Neural crest cell (in vitro differentiated cells): ENCODE measurements at regions not wholly inside any gene's neighbourhood (a gene's known extent, or its start where the extent isn't known, plus 50 kb on each side); places are given as distances from the start of the nearest gene placed in this dataset.

ENCODE experiments used
- DNase-seq: peaks from one replicate; pipeline ENCODE4 v3.0.0; 2021; ENCODE audit warnings: low read depth, mixed read lengths, low spot score
- H3K27ac Mint-ChIP-seq: one replicate; pipeline ENCODE4 v1.8.0; 2021; ENCODE audit warnings: mild to moderate bottlenecking, mixed read lengths; ENCODE audit not compliant: unreplicated experiment
- H3K27me3 Mint-ChIP-seq: 2 replicates; pipeline ENCODE4 v1.8.0; 2021; ENCODE audit warnings: low read depth, mild to moderate bottlenecking, mixed read lengths
- H3K36me3 Mint-ChIP-seq: 2 replicates; pipeline ENCODE4 v1.8.0; 2021; ENCODE audit warnings: low read depth, mild to moderate bottlenecking, mixed read lengths
- H3K4me1 Mint-ChIP-seq: 2 replicates; pipeline ENCODE4 v1.8.0; 2021; ENCODE audit warnings: mixed read lengths
- H3K4me3 Mint-ChIP-seq: one replicate; pipeline ENCODE4 v1.8.0; 2021; ENCODE audit warnings: mild to moderate bottlenecking, mixed read lengths
- H3K9me3 Mint-ChIP-seq: 2 replicates; pipeline ENCODE4 v1.8.0; 2021; ENCODE audit warnings: mixed read lengths
- TF ChIP-seq, protein P1 (sequence below): fragments of 200-600 bp; sonication (generic); conservative IDR thresholded peaks from 2 replicates; pipeline ENCODE4 v1.5.0; 2021; ENCODE audit warnings: antibody characterized with exemption, mild to moderate bottlenecking

DNA sequence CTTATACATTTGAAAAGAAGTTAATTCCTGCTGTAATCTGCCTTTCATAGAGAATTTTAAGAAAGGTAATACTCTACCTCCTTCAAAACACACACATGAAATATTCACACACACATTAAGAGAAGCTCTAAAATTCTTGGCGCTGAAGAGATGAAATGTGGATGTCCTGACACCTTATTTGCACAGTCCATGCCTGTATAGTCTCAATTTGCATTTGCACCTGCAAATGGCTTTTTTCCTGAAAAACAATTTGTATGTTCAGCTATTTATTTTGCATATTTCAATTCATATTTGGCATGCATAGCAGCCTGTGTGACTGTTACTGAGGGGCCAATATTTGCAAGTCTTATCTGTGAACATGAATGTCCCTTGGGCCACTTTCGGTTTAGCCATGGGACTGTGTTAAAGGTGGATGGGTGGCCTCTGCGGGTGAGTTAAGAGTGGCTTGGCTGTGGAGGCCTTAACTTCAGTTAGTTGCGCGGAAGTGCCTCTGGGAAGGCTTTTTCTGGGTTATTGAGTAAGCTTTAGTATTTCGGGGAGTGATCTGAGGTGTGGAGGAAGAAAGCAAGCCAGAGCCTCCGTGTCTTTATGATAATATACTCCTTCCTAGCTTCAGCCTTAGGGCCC, 443.3 kb upstream of the FAT1 start:
- Mint-ChIP-seq H3K27me3 (no peaks in the 10 kb centered on the region), H3K27ac (no peak overlapping the region), H3K9me3 (no peaks in the 10 kb centered on the region), H3K4me3 (no peak overlapping the region), H3K36me3 (no peaks in the 10 kb centered on the region), H3K4me1 (peaks cover 13% of the 10 kb centered on the region)
- no peak for DNase-seq
- TF ChIP-seq, protein P1, sequence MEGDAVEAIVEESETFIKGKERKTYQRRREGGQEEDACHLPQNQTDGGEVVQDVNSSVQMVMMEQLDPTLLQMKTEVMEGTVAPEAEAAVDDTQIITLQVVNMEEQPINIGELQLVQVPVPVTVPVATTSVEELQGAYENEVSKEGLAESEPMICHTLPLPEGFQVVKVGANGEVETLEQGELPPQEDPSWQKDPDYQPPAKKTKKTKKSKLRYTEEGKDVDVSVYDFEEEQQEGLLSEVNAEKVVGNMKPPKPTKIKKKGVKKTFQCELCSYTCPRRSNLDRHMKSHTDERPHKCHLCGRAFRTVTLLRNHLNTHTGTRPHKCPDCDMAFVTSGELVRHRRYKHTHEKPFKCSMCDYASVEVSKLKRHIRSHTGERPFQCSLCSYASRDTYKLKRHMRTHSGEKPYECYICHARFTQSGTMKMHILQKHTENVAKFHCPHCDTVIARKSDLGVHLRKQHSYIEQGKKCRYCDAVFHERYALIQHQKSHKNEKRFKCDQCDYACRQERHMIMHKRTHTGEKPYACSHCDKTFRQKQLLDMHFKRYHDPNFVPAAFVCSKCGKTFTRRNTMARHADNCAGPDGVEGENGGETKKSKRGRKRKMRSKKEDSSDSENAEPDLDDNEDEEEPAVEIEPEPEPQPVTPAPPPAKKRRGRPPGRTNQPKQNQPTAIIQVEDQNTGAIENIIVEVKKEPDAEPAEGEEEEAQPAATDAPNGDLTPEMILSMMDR = no peak

DNA sequence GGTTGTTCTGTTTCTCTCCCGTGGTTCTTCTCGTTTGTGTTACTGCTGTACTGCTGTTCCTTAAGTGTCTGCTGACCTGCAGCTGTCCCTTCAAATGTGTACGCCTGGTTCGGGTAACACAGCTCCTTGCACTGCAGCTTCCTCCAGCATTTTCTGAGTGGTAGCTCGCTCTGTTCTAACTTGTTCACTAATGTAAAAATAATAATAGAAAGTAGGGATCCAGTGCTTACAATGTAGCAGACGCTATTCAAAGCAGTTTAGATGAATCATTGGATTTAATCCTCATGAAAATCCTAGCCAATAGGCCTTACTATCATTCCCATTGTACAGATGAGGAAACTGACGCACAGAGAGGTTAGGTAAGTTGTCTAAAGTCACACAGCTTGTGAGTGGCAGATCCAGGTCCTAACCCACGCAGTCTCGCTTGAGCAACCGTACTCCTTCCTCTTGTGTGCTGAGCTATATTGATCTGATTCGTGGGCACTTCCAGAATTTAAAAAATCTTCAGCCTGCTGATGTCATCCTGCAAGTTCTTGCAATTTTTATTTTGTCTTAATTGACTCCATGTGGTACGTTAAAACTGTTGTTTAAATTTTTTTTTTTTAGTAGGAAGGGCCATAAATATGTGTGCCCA, 448.2 kb upstream of the FAT1 start:
- no peak for DNase-seq
- Mint-ChIP-seq H3K27me3 (no peaks in the 10 kb centered on the region), H3K4me3 (no peak overlapping the region), H3K27ac (no peak overlapping the region), H3K4me1 (peaks cover 15% of the 10 kb centered on the region), H3K9me3 (no peaks in the 10 kb centered on the region), H3K36me3 (no peaks in the 10 kb centered on the region)
- TF ChIP-seq, protein P1 = no peak

DNA sequence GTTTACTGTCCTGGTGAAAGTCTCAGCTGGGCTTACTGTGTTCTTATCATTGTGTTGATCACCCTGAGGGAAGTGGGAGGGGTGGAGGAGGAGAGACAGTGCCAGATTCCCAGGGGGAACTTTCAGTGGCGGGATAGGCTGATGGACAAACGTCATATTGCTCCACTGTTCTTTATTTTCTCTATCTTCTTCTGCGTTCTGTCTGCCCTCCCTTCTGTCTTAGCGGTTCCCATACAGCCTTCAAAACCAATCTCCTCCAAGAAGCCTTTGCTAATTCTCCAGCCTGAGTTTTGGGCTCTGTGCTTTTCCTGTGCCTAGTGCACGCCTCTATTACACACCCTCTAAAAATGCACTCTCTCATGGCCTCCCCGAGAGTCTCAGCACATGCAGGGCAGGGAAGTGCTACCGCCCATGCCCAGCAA, 448.7 kb upstream of the FAT1 start:
- Mint-ChIP-seq H3K27ac (no peak overlapping the region), H3K27me3 (no peaks in the 10 kb centered on the region), H3K4me1 (peaks cover 11% of the 10 kb centered on the region), H3K4me3 (no peak overlapping the region), H3K36me3 (no peaks in the 10 kb centered on the region), H3K9me3 (no peaks in the 10 kb centered on the region)
- TF ChIP-seq, protein P1 = no peak
- DNase-seq = no peak

DNA sequence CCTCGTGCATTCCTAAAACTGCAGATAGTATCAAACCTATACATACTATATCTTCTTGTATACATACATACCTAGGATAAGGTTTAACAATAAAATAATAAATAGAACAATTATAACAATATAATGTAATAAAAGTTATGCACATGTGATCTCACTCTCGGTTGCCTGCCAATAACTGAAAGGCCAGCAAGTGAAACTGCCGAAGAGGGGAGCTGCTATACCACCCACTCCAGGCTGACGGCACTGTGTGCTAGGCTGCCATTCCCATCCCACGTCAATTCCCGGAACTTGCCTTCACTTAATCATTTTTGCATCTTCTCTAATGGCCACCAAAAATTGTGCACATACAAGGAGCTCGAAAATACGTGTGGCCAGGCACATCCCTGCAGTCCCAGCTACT, 451.1 kb upstream of the FAT1 start:
- no peak overlapping the region for H3K27ac Mint-ChIP-seq
- no peaks in the 10 kb centered on the region for H3K36me3 Mint-ChIP-seq
- DNase-seq = no peak
- H3K4me3 Mint-ChIP-seq = no peak overlapping the region
- no peaks in the 10 kb centered on the region for H3K9me3 Mint-ChIP-seq
- H3K4me1 Mint-ChIP-seq = peaks cover 13% of the 10 kb centered on the region
- no peaks in the 10 kb centered on the region for H3K27me3 Mint-ChIP-seq
- TF ChIP-seq, protein P1 = no peak

DNA sequence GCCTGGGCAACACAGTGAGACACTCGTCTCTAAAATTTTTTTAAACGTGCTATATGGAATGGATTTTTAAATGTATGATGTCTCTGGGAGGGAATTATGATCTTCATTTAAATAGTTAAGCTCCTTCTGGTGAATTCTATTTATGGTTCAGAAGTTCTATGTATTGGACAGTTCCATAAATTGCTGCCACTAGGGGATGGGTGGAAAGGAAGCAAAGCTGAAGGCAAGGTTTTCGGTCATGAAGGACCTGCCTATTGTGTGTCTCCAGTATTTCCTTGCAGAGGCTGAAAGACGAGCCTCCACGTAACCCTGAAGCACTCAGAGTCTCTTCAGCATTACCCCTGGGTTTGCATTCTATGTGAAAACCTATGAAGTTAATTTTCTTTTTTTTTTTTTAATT, 451.5 kb upstream of the FAT1 start:
- H3K4me3 Mint-ChIP-seq = no peak overlapping the region
- no peak for DNase-seq
- peaks cover 16% of the 10 kb centered on the region for H3K4me1 Mint-ChIP-seq
- TF ChIP-seq, protein P1 = peak; percentile 16
- no peaks in the 10 kb centered on the region for H3K27me3 Mint-ChIP-seq
- no peak overlapping the region for H3K27ac Mint-ChIP-seq
- H3K9me3 Mint-ChIP-seq = no peaks in the 10 kb centered on the region
- no peaks in the 10 kb centered on the region for H3K36me3 Mint-ChIP-seq
